OCI-LY1 (cell line): ENCODE measurements at regions not wholly inside any gene's neighbourhood (a gene's known extent, or its start where the extent isn't known, plus 50 kb on each side); places are given as distances from the start of the nearest gene placed in this dataset.

Experiments
- CTCF ChIP-seq: fragments of 200-600 bp; sonication (generic), shearing (Covaris generic); IDR thresholded peaks from 2 replicates; pipeline ENCODE4 v1.5.1; 2017; ENCODE audit warnings: mild to moderate bottlenecking, antibody characterized with exemption, low read length, moderate library complexity, mixed read lengths
- EZH2 ChIP-seq: fragments of 200-600 bp; sonication (generic), shearing (Covaris generic); IDR thresholded peaks from 2 replicates; pipeline ENCODE4 v1.8.0; 2017; ENCODE audit warnings: borderline replicate concordance, mixed run types, mild to moderate bottlenecking, antibody characterized with exemption, low read length, moderate library complexity, mixed read lengths

GRCh38 chr20:52763321-52763853, 208.8 kb upstream of the TSHZ2 start:
- TF ChIP-seq CTCF: no peak
- TF ChIP-seq EZH2: no peak
